ENCODE measurements at regions not wholly inside any gene's neighbourhood (a gene's known extent, or its start where the extent isn't known, plus 50 kb on each side); places are given as distances from the start of the nearest gene placed in this dataset.

GRCh38 chr11:122022646-122023045 lies 93.4 kb downstream of the BLID start:
- Histone ChIP-seq H3K79me2 (ENCODE audit: insufficient read depth, low read length) (peaks cover 67% of the 10 kb centered on the region), H3K4me3 (replicated peaks in 1 of 2; ENCODE audit: low read depth in 1 of 2, low read length in 2 of 2) (no peak overlapping the region), H2AFZ (ENCODE audit: low read depth, low read length, poor library complexity, severe bottlenecking) (no peak overlapping the region), H3K4me1 (ENCODE audit: control insufficient read depth in 1 of 2, insufficient read depth in 2 of 2, low read length in 2 of 2) (peaks cover 20 to 45% of the 10 kb centered on the region in 2 experiments; a peak in 3 of 4 replicates), H3K36me3 (ENCODE audit: control insufficient read depth in 1 of 2, insufficient read depth in 2 of 2, low read length in 2 of 2) (no peaks in the 10 kb centered on the region), H3K27me3 (ENCODE audit: insufficient read depth, low read length) (no peaks in the 10 kb centered on the region), H3K9me2 (ENCODE audit: insufficient read depth) (no peaks in the 10 kb centered on the region), H3K9ac (ENCODE audit: low read length) (no peak overlapping the region), H3K27ac (ENCODE audit: low read depth, low read length) (no peak overlapping the region), H3K9me3 (ENCODE audit: control insufficient read depth in 1 of 2, insufficient read depth in 1 of 2, low read depth in 1 of 2, low read length in 2 of 2) (no peaks in the 10 kb centered on the region), H4K20me1 (ENCODE audit: insufficient read depth) (no peaks in the 10 kb centered on the region), H3K4me2 (ENCODE audit: low read length) (peak overlapping the region; percentile 78; the same call in 1 of the 2 replicates)
- intact Hi-C loops (cut with micrococcal nuclease): loop anchor here (5.0 kb wide), 1 partner anchor 365 kb away; no protein-coding TSS in a partner anchor
- ATAC-seq (no peak), DNase-seq (ENCODE audit: low read depth, low spot score) (no peak)
- no TSS peak for BruUV-seq (replicated peaks)
- ChIA-PET POLR2A (no interaction called here), CTCF (no interaction called here), RAD21 (ENCODE audit: low non-redundant PET in 1 of 2, low total read pairs in 2 of 2, uncharacterized antibody in 2 of 2, unreplicated experiment in 2 of 2) (no interaction called here)
- no peak for TF ChIP-seq POLR2AphosphoS5 (IDR thresholded peaks at IDR 0.05; ENCODE audit: low read depth, low read length)
- TF ChIP-seq ELF1 (IDR thresholded peaks at IDR 0.05; ENCODE audit: borderline replicate concordance, low read depth): no peak
- TF ChIP-seq RAD21 (IDR thresholded peaks at IDR 0.05; ENCODE audit: low read depth): no peak
- no peak for TF ChIP-seq FOSL1 (IDR thresholded peaks at IDR 0.05; ENCODE audit: low read depth)
- TF ChIP-seq CEBPB (IDR thresholded peaks at IDR 0.05; ENCODE audit: low read depth): no peak
- TF ChIP-seq EZH2 (IDR thresholded peaks at IDR 0.05): no peak
- no peak for TF ChIP-seq EZH2phosphoT487 (IDR thresholded peaks at IDR 0.05; ENCODE audit: borderline replicate concordance)
- no peak for TF ChIP-seq SRF (IDR thresholded peaks at IDR 0.05; ENCODE audit: low read depth)
- TF ChIP-seq EGR1 (IDR thresholded peaks at IDR 0.05; ENCODE audit: low read depth): no peak
- no peak for TF ChIP-seq TCF7L2 (IDR thresholded peaks at IDR 0.05; ENCODE audit: borderline replicate concordance, extremely low read depth, insufficient read depth, insufficient read length)
- TF ChIP-seq POLR2A (IDR thresholded peaks at IDR 0.05; ENCODE audit: borderline replicate concordance, extremely low read depth, insufficient read depth, insufficient read length): no peak
- TF ChIP-seq SP1 (IDR thresholded peaks at IDR 0.05; ENCODE audit: low read depth): no peak
- no peak for TF ChIP-seq REST (IDR thresholded peaks at IDR 0.05; ENCODE audit: low read depth)
- no peak for TF ChIP-seq ZNF274 (IDR thresholded peaks at IDR 0.05; ENCODE audit: low read depth, low read length)
- TF ChIP-seq ZFX (IDR thresholded peaks at IDR 0.05): no peak
- TF ChIP-seq YY1 (IDR thresholded peaks at IDR 0.05; ENCODE audit: extremely low read depth, insufficient replicate concordance, low read depth, low read length): no peak

Measured in HCT116 (cell line).